Thyroid gland (tissue), 4 donors: ENCODE measurements at regions not wholly inside any gene's neighbourhood (a gene's known extent, or its start where the extent isn't known, plus 50 kb on each side); places are given as distances from the start of the nearest gene placed in this dataset.

Experiments
- CTCF ChIP-seq, 6 experiments: fragments of 200-600 bp in 3 of 6; fragments of 450-650 bp in 3 of 6; sonication (generic) in 3 of 6; IDR thresholded peaks; one replicate each; pipeline ENCODE4 v1.5.1; 2016 to 2019; ENCODE audit warnings: antibody characterized with exemption in 6 of 6, mild to moderate bottlenecking in 2 of 6, inconsistent platforms in 1 of 6, moderate library complexity in 1 of 6
- POLR2A ChIP-seq, 2 donors: fragments of 450-650 bp; IDR thresholded peaks; one replicate each; pipeline ENCODE4 v1.6.1; 2017; ENCODE audit warnings: antibody characterized with exemption in 2 of 2, mild to moderate bottlenecking in 2 of 2, moderate library complexity in 1 of 2

- TF ChIP-seq CTCF (IDR thresholded peaks at IDR 0.05) (no peak), POLR2A (IDR thresholded peaks at IDR 0.05) (no peak)
Measured at GRCh38 chr5:41610386-41610785, 100.0 kb upstream of the PLCXD3 start.
